SU-DHL-6 (cell line): ENCODE measurements at regions not wholly inside any gene's neighbourhood (a gene's known extent, or its start where the extent isn't known, plus 50 kb on each side); places are given as distances from the start of the nearest gene placed in this dataset.

Source experiments
- H2AFZ ChIP-seq: fragments of 200-600 bp; sonication (generic); 2 replicates; pipeline ENCODE4 v1.6.1; 2014; ENCODE audit warnings: low read depth, mild to moderate bottlenecking, moderate library complexity, mixed read lengths, antibody characterized with exemption, low read length; ENCODE audit not compliant: severe bottlenecking
- H3F3A ChIP-seq: fragments of 200-600 bp; shearing (Covaris generic); 2 replicates; pipeline ENCODE4 v1.6.0; 2016; ENCODE audit warnings: antibody characterized with exemption, mild to moderate bottlenecking; ENCODE audit not compliant: insufficient read depth
- H3K27ac ChIP-seq: fragments of 200-600 bp; sonication (generic); 2 replicates; pipeline ENCODE4 v1.5.1; 2016; ENCODE audit warnings: low read depth, mild to moderate bottlenecking, low read length, moderate library complexity, mixed read lengths
- H3K27me3 ChIP-seq: fragments of 200-600 bp; sonication (generic), shearing (Covaris generic); 2 replicates; pipeline ENCODE4 v1.6.0; 2014; ENCODE audit warnings: mild to moderate bottlenecking, low read length
- H3K36me3 ChIP-seq: fragments of 200-600 bp; sonication (generic); 2 replicates; pipeline ENCODE4 v1.6.1; 2014; ENCODE audit warnings: mild to moderate bottlenecking, low read length, mixed read lengths
- H3K4me2 ChIP-seq: fragments of 300-600, 200-600 bp; shearing (Covaris generic), sonication (generic); 2 replicates; pipeline ENCODE4 v1.6.0; 2014; ENCODE audit warnings: low read length, low read depth, mild to moderate bottlenecking; ENCODE audit not compliant: poor library complexity, severe bottlenecking
- H3K4me3 ChIP-seq: fragments of 200-600 bp; sonication (generic); 2 replicates; pipeline ENCODE4 v1.5.1; 2014; ENCODE audit warnings: antibody characterized with exemption, low read length, mild to moderate bottlenecking, mixed read lengths; ENCODE audit not compliant: insufficient read depth, poor library complexity, severe bottlenecking
- H3K79me2 ChIP-seq: fragments of 200-600 bp; sonication (generic); 2 replicates; pipeline ENCODE4 v1.6.1; 2014; ENCODE audit warnings: mild to moderate bottlenecking, low read length, moderate library complexity; ENCODE audit not compliant: insufficient read depth
- H3K9ac ChIP-seq: fragments of 200-600 bp; sonication (generic); 2 replicates; pipeline ENCODE4 v1.7.0; 2014; ENCODE audit warnings: mild to moderate bottlenecking, low read length
- H3K9me2 ChIP-seq: fragments of 200-600 bp; sonication (generic); replicated peaks from 2 replicates; pipeline ENCODE4 v1.6.1; 2014; ENCODE audit warnings: low read length; ENCODE audit not compliant: insufficient read depth
- H3K9me3 ChIP-seq: fragments of 200-600 bp; sonication (generic); 2 replicates; pipeline ENCODE4 v1.6.1; 2014; ENCODE audit warnings: low read length, mixed read lengths; ENCODE audit not compliant: insufficient read depth
- H4K20me1 ChIP-seq: fragments of 200-600 bp; sonication (generic); 2 replicates; pipeline ENCODE4 v1.6.1; 2014; ENCODE audit warnings: low read depth, mild to moderate bottlenecking, antibody characterized with exemption, low read length, moderate library complexity, mixed read lengths
- CTCF ChIP-seq: fragments of 200-600 bp; sonication (generic); IDR thresholded peaks from one replicate; pipeline ENCODE4 v1.5.1; 2017; ENCODE audit warnings: antibody characterized with exemption, mild to moderate bottlenecking, low read length, moderate library complexity; ENCODE audit not compliant: insufficient read depth, poor library complexity, severe bottlenecking
- EZH2phosphoT487 ChIP-seq: fragments of 200-600 bp; sonication (generic), shearing (Covaris generic); conservative IDR thresholded peaks from 2 replicates; pipeline ENCODE4 v1.6.1; 2018; ENCODE audit warnings: mild to moderate bottlenecking, antibody characterized with exemption, low read length, moderate library complexity, mixed read lengths

GRCh38 chr11:91880660-91881059 is 344.0 kb upstream of the FAT3 start:
- Histone ChIP-seq H3K36me3 (no peaks in the 10 kb centered on the region), H3K4me3 (no peak overlapping the region), H3K9me3 (no peaks in the 10 kb centered on the region), H3K27me3 (no peaks in the 10 kb centered on the region), H3K79me2 (no peaks in the 10 kb centered on the region), H2AFZ (no peak overlapping the region), H3K9ac (no peak overlapping the region), H3K9me2 (no peaks in the 10 kb centered on the region), H3K27ac (no peak overlapping the region), H3F3A (no peaks in the 10 kb centered on the region), H4K20me1 (no peaks in the 10 kb centered on the region), H3K4me2 (no peak overlapping the region)
- TF ChIP-seq CTCF (no peak), EZH2phosphoT487 (no peak)

- H3K9me3 ChIP-seq: no peaks in the 10 kb centered on the region
- TF ChIP-seq EZH2phosphoT487: no peak
- no peak for TF ChIP-seq CTCF
- H3K27ac ChIP-seq: no peak overlapping the region
- H3K36me3 ChIP-seq: no peaks in the 10 kb centered on the region
- no peak overlapping the region for H3K4me3 ChIP-seq
- H3K79me2 ChIP-seq: no peaks in the 10 kb centered on the region
- no peaks in the 10 kb centered on the region for H4K20me1 ChIP-seq
- H2AFZ ChIP-seq: no peak overlapping the region
- H3K9ac ChIP-seq: no peak overlapping the region
- no peaks in the 10 kb centered on the region for H3F3A ChIP-seq
- H3K9me2 ChIP-seq: no peaks in the 10 kb centered on the region
- H3K27me3 ChIP-seq: no peaks in the 10 kb centered on the region
- H3K4me2 ChIP-seq: no peak overlapping the region
Measured at GRCh38 chr11:91876746-91877145, 347.9 kb upstream of the FAT3 start.

GRCh38 chr11:91872243-91872642 is 352.4 kb upstream of the FAT3 start:
- H3K4me3 ChIP-seq: no peak overlapping the region
- no peak overlapping the region for H3K4me2 ChIP-seq
- H3K9ac ChIP-seq: no peak overlapping the region
- H3K9me2 ChIP-seq: no peaks in the 10 kb centered on the region
- H3K9me3 ChIP-seq: no peaks in the 10 kb centered on the region
- no peak overlapping the region for H3K27ac ChIP-seq
- H3K79me2 ChIP-seq: no peaks in the 10 kb centered on the region
- no peaks in the 10 kb centered on the region for H3K27me3 ChIP-seq
- no peaks in the 10 kb centered on the region for H4K20me1 ChIP-seq
- H3F3A ChIP-seq: no peaks in the 10 kb centered on the region
- TF ChIP-seq CTCF (no peak), EZH2phosphoT487 (no peak)
- H2AFZ ChIP-seq: no peak overlapping the region
- no peaks in the 10 kb centered on the region for H3K36me3 ChIP-seq

- H3K4me2 ChIP-seq: no peak overlapping the region
- no peaks in the 10 kb centered on the region for H3K9me3 ChIP-seq
- H3K79me2 ChIP-seq: no peaks in the 10 kb centered on the region
- H2AFZ ChIP-seq: no peak overlapping the region
- no peak overlapping the region for H3K4me3 ChIP-seq
- no peaks in the 10 kb centered on the region for H3K9me2 ChIP-seq
- no peak overlapping the region for H3K9ac ChIP-seq
- TF ChIP-seq EZH2phosphoT487 (no peak), CTCF (no peak)
- H3F3A ChIP-seq: no peaks in the 10 kb centered on the region
- no peaks in the 10 kb centered on the region for H3K36me3 ChIP-seq
- H3K27me3 ChIP-seq: no peaks in the 10 kb centered on the region
- no peak overlapping the region for H3K27ac ChIP-seq
- no peaks in the 10 kb centered on the region for H4K20me1 ChIP-seq
Measured at GRCh38 chr11:91871791-91872190, 352.8 kb upstream of the FAT3 start.
